Hindlimb muscle (tissue), 1 donor: ENCODE measurements at regions not wholly inside any gene's neighbourhood (a gene's known extent, or its start where the extent isn't known, plus 50 kb on each side); places are given as distances from the start of the nearest gene placed in this dataset.

Source experiments
- DNase-seq: peaks from one replicate; pipeline ENCODE4 v3.0.0-alpha.2; 2013

DNA sequence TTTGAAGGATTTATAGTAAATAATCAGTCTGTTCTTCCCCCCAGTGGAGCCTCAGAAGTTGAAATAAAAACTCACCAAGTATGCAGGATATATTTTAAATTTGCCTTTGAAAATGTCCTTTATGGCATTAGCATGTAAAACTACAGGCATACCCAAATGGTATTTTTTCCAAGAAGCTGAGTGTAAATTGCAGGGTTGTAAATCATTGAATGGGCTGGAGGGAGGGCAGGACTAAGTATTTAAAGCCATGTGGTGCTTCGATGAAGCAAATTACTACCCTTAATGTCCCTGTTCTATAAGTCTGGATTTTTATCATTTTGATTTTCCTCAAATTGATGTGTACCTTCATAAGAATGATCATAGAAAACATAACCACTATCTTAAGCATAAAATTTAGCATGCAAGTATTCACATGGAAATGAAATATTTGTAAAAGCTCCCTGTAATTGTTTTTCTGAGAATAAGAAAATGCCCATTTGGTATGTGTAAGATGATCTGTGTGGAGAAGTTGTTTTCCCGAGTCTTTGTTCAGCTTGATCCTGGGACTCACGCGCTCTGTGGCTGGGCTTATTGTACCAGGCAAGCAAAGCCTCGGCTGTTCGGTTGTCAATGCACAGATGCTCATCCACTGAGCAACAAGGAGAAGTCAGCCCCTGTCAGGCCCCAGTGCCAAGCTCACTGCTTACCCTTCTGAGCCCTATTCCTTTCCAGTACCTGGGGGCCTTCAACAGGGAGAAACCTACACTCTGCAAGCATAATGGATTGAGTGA lies 66.7 kb downstream of the CD164 start:
- no peak for DNase-seq

GRCh38 chr6:109314313-109314712 lies 68.0 kb downstream of the CD164 start:
- DNase-seq: no peak

- DNase-seq: no peak
These were observed 69.1 kb downstream of the CD164 start for GRCh38 chr6:109313139-109313538.

GRCh38 chr6:109311471-109311870 lies 70.8 kb downstream of the CD164 start:
- DNase-seq: peak; percentile 64

GRCh38 chr6:109309917-109310316 lies 72.3 kb downstream of the CD164 start:
- no peak for DNase-seq

DNA sequence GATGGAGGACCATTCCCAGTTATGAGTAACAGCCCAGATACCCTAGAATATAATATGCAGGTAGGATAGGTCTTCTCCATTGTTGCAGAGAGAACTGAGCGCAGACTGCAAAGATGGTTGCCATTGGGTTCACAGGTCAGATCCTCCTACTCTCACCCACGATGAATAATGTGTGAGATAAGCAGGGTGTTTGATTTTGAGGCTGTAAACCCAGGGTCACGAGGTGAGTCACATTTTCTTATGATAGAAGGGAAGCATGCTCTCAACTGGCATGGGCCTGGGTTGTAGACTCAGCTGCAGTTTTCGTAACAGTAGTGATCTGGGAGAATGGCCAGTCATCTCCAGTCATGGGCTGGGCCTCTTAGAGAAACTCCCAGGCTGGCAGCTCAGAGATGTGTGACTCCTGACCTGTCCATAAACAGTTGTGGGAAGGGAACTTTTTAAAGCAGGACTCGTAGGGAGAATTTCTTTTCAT lies 74.2 kb downstream of the CD164 start:
- DNase-seq: no peak

GRCh38 chr6:109306733-109307132 lies 75.5 kb downstream of the CD164 start:
- no peak for DNase-seq

- no peak for DNase-seq
These were observed 77.2 kb downstream of the CD164 start for GRCh38 chr6:109305028-109305427.

DNA sequence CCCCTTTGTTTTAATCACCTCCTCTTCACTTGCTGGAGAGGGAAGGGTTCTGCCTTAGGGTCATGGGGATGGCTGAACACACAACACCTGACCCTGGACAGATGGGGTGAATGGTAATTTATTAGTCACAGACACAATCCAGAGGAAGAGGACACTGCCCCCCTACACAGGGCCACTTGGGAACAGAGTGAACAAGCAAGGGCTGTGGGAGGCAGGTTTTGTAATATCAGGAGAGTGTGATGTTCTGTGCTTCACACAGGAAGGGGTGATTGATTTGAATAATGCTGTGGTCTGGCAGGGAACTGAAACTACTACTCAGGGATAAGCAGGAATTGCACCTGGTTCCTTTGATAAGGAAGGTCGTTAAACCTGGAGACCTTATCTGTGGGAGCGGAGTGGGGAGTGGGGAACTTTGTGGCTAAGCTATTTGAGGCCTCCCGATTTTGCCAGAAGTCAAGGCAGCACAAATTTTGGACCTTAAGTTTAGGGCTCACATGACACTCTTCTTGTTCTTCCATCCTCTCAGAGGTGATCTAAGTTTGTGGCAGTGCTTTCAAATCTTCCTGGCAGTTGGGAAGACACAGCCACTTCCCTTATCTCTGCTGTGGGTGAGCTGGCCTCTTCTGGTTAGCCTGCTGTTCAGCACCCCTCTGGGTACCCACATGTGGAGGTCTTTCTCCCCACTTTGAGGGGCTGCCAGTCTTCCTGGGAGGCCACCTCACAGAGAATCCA lies 77.8 kb downstream of the CD164 start:
- DNase-seq: no peak

DNA sequence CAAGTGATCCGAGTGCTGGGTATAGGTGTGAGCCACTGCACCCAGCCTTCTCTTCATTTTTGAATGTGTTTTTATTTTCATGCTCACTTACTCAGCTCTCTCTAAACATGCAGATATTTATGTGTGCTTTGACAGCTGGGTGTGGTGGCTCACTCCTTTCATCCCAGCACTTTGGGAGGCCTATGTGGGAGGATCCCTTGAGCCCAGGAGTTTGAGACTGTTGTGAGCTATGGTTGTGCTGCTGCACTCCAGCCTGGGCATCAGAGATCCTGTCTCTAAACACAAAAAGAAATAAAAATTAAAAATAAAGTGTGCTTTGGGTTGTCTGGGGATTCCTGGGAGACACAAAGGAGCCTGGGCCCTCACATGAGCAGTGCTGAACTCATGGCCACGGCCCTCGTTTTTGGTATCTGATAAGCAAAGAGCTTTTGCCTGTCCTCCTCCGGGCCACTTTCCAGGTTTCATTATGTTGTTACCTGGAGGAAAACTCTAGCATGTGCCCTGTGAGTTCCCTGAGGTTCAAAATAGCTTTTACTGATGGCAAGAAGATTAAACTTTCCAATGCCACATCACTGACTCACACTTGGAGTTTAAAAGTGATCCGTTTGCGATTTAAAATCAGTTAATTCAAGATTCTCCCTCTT lies 78.5 kb downstream of the CD164 start:
- DNase-seq: no peak

GRCh38 chr6:109303164-109303563 lies 79.1 kb downstream of the CD164 start:
- DNase-seq: no peak

DNA sequence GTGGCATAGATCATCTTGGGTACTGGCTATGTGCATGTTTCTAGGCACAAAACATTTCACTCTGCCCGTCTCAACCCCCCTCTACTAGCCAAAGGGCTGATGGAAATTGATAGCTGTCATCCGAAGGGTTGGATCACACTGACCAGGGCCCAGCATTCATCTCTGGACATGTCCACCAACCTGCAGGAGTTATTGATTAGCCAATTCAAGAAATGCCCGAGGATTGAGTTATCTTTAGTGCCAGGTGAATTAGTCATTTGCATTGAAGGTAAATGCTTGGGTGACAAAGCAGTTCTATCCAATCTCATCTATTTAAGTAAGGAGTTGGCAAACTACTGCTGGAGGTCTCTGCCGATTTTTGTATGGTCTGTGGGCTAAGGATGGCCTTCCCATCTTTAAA lies 80.1 kb downstream of the CD164 start:
- DNase-seq: no peak

DNA sequence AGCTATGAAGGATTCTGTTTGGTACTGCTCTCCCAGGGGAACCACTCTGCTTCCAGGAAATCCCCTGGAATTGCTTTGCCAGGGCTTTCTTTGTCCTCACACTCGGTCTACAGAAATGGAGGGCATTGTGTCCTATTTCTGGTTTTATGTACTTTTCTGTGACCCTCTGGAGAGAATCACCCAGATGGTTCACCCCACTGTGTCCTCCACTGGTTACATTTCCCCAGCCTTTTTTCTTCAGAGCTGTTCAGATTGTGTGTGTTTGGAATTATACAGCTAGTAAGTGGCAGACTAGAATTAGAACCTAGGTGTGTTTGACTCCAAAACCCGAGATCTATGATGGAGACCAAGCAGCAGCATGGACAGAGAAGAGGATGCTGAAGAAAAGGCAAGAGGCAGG lies 80.8 kb downstream of the CD164 start:
- no peak for DNase-seq

GRCh38 chr6:109300874-109301273 lies 81.4 kb downstream of the CD164 start:
- no peak for DNase-seq

GRCh38 chr6:109299776-109300564 lies 82.3 kb downstream of the CD164 start:
- no peak for DNase-seq

DNA sequence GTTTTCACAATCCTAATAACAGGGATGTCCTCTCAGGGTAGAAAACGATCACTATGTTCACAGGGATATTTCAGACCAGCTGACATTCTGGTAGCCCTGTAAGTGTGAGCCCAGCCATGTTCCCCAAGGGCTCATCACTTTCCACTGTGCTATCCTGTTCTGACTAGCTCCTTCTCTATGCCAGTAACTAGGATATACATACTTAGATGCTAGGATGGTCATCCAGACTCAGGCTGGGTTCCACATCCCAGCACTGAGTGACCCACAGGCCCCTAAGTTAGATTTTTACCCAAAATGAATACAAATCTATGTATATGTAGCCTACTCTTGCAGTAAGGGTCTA lies 83.0 kb downstream of the CD164 start:
- no peak for DNase-seq

DNA sequence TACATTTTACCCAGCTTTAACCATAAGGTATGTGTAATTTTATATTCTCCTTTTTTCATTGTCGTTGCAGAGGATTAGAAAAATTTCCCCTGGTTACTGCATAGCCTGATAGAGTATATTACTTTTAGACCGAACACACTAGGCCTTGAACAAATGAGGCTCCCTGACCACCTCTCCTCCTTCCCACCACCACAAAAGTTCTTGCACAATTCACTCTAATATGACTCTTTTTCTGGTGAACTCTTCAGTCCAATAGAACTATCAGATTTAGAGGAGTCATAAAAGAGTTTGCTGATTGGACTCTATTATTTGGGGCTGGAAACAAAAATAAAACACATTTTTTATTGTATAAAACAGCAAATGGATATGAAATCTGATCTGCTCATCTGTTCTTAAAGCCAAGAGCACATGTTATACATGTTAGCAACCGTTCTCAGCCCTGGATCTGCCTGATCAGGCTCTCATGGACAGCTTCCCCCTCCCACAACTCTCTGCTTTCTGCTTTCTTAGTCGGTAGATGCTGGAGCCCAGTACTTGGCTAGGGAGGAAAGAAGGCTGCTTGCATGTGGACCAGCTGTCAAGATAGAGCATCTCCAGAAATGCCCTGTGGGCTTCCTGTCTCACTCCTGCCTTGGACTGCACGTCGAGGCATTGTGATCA lies 83.5 kb downstream of the CD164 start:
- DNase-seq: no peak

DNA sequence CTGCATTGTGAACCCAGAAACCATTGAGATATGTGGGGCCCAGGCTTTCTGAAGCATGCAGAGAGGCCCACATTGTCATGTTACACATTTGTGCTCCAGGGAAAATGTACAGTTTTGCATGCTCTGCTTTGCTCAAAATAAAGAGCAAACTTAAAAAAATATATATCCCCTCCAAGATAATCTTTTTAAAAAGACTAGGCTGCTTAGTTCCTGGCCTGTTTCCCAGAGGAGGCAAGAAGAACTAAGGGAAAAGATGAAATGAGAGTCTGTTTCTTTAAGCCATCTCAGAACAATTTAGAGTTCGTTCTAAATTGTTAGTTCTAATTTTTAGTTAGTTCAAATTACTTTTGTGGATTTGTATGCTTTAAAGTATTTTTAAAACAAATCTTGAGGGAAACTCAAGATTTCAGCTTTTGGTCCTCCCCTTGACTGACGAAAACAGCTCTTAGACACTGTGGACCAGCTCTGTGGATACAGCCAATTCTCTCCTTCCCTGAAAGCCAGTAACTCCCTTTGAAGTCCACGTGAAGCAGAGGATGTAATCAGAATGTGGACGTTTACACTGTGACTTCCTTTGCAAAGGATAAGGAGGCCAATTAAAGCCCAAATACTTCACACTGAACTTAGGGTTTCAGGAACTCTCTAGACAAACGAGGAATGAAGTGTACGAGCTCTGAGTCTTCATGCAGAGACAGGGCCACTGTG lies 84.7 kb downstream of the CD164 start:
- no peak for DNase-seq

DNA sequence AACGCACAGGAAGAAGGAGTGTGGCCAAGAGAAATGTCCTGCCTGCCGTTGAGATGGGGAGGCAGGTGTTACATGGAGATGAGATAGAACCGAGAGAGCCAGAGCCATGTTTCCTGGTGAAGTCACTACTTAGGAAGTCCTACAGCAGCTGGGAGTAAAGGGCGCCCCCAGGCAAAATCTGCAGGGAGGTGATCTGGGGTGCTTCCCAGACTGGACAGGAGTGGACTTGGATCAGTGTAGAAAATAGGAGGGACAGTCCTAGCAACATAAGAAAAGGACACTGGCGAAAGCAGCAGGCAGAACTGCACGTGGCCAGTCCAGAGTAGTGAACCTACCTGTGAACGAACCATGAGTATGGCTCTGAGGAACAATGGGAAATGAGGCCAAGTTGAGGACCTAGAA lies 85.3 kb downstream of the CD164 start:
- no peak for DNase-seq

DNA sequence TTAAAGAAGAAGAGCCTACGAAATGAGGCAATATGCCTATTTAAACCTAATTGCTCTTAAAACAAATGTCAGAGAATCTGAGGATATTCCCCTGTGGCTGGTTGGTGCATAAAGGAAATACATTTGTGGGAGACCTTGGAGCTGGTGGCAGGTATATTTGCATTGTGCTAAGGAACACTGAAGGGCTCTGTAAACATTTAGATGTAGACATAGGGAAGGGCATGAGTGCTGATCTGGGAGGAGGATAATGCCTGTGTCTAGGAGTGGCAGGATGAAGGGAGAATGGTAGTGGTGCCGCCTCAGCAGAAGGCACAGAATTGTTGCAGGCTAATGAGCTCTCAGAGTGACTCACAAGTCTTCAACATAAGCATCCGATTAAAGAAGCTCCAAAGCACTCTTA lies 85.8 kb downstream of the CD164 start:
- no peak for DNase-seq

DNA sequence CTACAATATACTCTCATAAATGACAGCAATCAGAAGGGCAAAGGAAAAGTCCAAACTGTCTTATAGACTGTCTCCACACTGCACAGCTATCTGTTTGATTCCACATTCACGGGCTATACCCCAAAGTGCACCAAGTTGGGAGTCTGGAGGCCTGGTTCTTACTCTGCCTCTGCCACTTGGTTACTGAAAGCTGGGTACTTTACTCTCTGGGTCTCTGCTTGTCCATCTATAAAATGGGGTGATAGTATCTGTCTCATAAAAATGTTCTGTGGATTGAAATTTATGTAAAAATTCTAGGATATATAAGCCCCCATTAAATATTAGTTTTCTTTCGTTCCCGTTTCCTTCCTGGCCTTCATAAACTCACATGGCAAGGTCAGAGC lies 86.5 kb downstream of the CD164 start:
- no peak for DNase-seq
